HCT116 (cell line): ENCODE measurements at regions not wholly inside any gene's neighbourhood (a gene's known extent, or its start where the extent isn't known, plus 50 kb on each side); places are given as distances from the start of the nearest gene placed in this dataset.

Source experiments
- ATAC-seq: fragments of 200-7000 bp; cut with Tn5 transposase; 2 replicates; pipeline ENCODE4 v1.9.1; 2020; ENCODE audit warnings: mild to moderate bottlenecking, moderate library complexity
- BruUV-seq: library from RNA; stranded (reverse); fragments of 400-500 nt; replicated peaks from 2 replicates; lab custom pipeline; 2021; lab: Mats Ljungman, UMichigan
- CTCF ChIA-PET: fragments of 300-600 bp; sonication (Branson Sonifier 250); formaldehyde crosslinking; loops from one replicate; lab custom pipeline; 2021; ENCODE audit warnings: antibody characterized with exemption; lab: Charles Lee
- POLR2A ChIA-PET: fragments of 300-600, 350-600 bp; sonication (Branson Sonifier 250); formaldehyde crosslinking; loops from one replicate; lab custom pipeline; 2021; ENCODE audit warnings: antibody characterized with exemption; lab: Charles Lee
- RAD21 ChIA-PET, 2 experiments: fragments of 300-600 bp; sonication (Branson Sonifier 250); formaldehyde crosslinking; loops; one replicate each; lab custom pipeline; 2023; ENCODE audit warnings: low total read pairs in 2 of 2; ENCODE audit not compliant: uncharacterized antibody in 2 of 2, unreplicated experiment in 2 of 2, low non-redundant PET in 1 of 2; lab: Charles Lee
- DNase-seq: peaks from one replicate; pipeline ENCODE4 v3.0.0-alpha.2; 2010; ENCODE audit warnings: low read depth, low spot score
- H2AFZ ChIP-seq: fragments of 200-600 bp; shearing (Covaris generic), sonication (generic); 2 replicates; pipeline ENCODE4 v1.6.1; 2017; ENCODE audit warnings: low read depth, mixed run types, mixed read lengths, antibody characterized with exemption, low read length; ENCODE audit not compliant: poor library complexity, severe bottlenecking
- H3K27ac ChIP-seq: 2 replicates; pipeline ENCODE4 v1.5.1; 2012; ENCODE audit warnings: low read depth, low read length
- H3K27me3 ChIP-seq: fragments of 200-600 bp; sonication (generic); 2 replicates; pipeline ENCODE4 v1.6.1; 2016; ENCODE audit warnings: mixed run types, low read length, mixed read lengths; ENCODE audit not compliant: insufficient read depth
- H3K36me3 ChIP-seq, 2 experiments: fragments of 200-500 bp in 1 of 2; fragments of 200-600 bp in 1 of 2; sonication (Bioruptor generic) in 1 of 2; sonication (generic) in 1 of 2; 2 replicates each; pipeline versions ENCODE4 v1.5.1 to v1.6.1; 2014 to 2016; ENCODE audit warnings: low read length in 2 of 2, inconsistent platforms in 1 of 2, mixed read lengths in 1 of 2, mixed run types in 1 of 2; ENCODE audit not compliant: insufficient read depth in 2 of 2, control insufficient read depth in 1 of 2
- H3K4me1 ChIP-seq, 2 experiments: fragments of 200-600 bp in 1 of 2; sonication (generic) in 1 of 2; 2 replicates each; pipeline versions ENCODE4 v1.5.1 to v1.6.1; 2012 to 2017; ENCODE audit warnings: low read length in 2 of 2, inconsistent platforms in 1 of 2, mild to moderate bottlenecking in 1 of 2, mixed read lengths in 1 of 2, mixed run types in 1 of 2, moderate library complexity in 1 of 2; ENCODE audit not compliant: insufficient read depth in 2 of 2, control insufficient read depth in 1 of 2
- H3K4me2 ChIP-seq: fragments of 200-600 bp; sonication (generic); 2 replicates; pipeline ENCODE4 v1.6.1; 2017; ENCODE audit warnings: mixed run types, low read length, mixed read lengths
- H3K4me3 ChIP-seq, 2 experiments: fragments of 200-600 bp in 1 of 2; sonication (generic) in 1 of 2; replicated peaks in 1 of 2; 2 replicates each; pipeline ENCODE4 v1.5.1; 2011 to 2016; ENCODE audit warnings: low read length in 2 of 2, control low read depth in 1 of 2, low read depth in 1 of 2, mild to moderate bottlenecking in 1 of 2, mixed read lengths in 1 of 2, mixed run types in 1 of 2
- H3K79me2 ChIP-seq: fragments of 200-600 bp; sonication (generic); 2 replicates; pipeline ENCODE4 v1.6.1; 2017; ENCODE audit warnings: mild to moderate bottlenecking, mixed run types, low read length, moderate library complexity, mixed read lengths; ENCODE audit not compliant: insufficient read depth
- H3K9ac ChIP-seq: fragments of 200-600 bp; sonication (generic); 2 replicates; pipeline ENCODE4 v1.6.1; 2016; ENCODE audit warnings: low read length, mixed read lengths
- H3K9me2 ChIP-seq: fragments of 200-600 bp; sonication (generic), shearing (Covaris generic); 2 replicates; pipeline ENCODE4 v1.6.1; 2017; ENCODE audit warnings: mixed run types, mild to moderate bottlenecking, moderate library complexity; ENCODE audit not compliant: insufficient read depth
- H3K9me3 ChIP-seq, 2 experiments: fragments of 200-500 bp in 1 of 2; fragments of 200-600 bp in 1 of 2; sonication (Bioruptor generic) in 1 of 2; sonication (generic) in 1 of 2; 2 replicates each; pipeline ENCODE4 v1.6.1; 2014 to 2017; ENCODE audit warnings: low read length in 2 of 2, mixed read lengths in 2 of 2, inconsistent platforms in 1 of 2, low read depth in 1 of 2, mild to moderate bottlenecking in 1 of 2, mixed run types in 1 of 2, moderate library complexity in 1 of 2; ENCODE audit not compliant: control insufficient read depth in 1 of 2, insufficient read depth in 1 of 2
- H4K20me1 ChIP-seq: fragments of 200-600 bp; sonication (generic), shearing (Covaris generic); 2 replicates; pipeline ENCODE4 v1.6.1; 2017; ENCODE audit warnings: mixed run types, mild to moderate bottlenecking, moderate library complexity; ENCODE audit not compliant: insufficient read depth
- CBX3 ChIP-seq: IDR thresholded peaks from 2 replicates; pipeline ENCODE4 v1.6.1; 2012; ENCODE audit warnings: low read depth
- CEBPB ChIP-seq: IDR thresholded peaks from 2 replicates; pipeline ENCODE4 v1.6.1; 2012; ENCODE audit warnings: low read depth
- EGR1 ChIP-seq: IDR thresholded peaks from 2 replicates; pipeline ENCODE4 v1.6.1; 2012; ENCODE audit warnings: low read depth
- ELF1 ChIP-seq: IDR thresholded peaks from 2 replicates; pipeline ENCODE4 v1.6.1; 2012; ENCODE audit warnings: low read depth, borderline replicate concordance
- FOSL1 ChIP-seq: IDR thresholded peaks from 2 replicates; pipeline ENCODE4 v1.6.1; 2012; ENCODE audit warnings: low read depth
- JUND ChIP-seq: IDR thresholded peaks from 2 replicates; pipeline ENCODE4 v1.6.1; 2012
- POLR2A ChIP-seq: IDR thresholded peaks from 2 replicates; pipeline ENCODE4 v1.7.0; 2011; ENCODE audit warnings: borderline replicate concordance; ENCODE audit not compliant: insufficient read depth, insufficient read length; ENCODE audit errors: extremely low read depth
- POLR2AphosphoS5 ChIP-seq: IDR thresholded peaks from 2 replicates; pipeline ENCODE4 v1.6.1; 2011; ENCODE audit warnings: mild to moderate bottlenecking, low read depth, low read length, moderate library complexity
- RAD21 ChIP-seq: IDR thresholded peaks from 2 replicates; pipeline ENCODE4 v1.6.1; 2012; ENCODE audit warnings: low read depth, mild to moderate bottlenecking
- SIN3A ChIP-seq: IDR thresholded peaks from 2 replicates; pipeline ENCODE4 v1.6.1; 2012; ENCODE audit warnings: low read depth
- SP1 ChIP-seq: IDR thresholded peaks from 2 replicates; pipeline ENCODE4 v1.6.1; 2012; ENCODE audit warnings: low read depth
- SRF ChIP-seq: IDR thresholded peaks from 2 replicates; pipeline ENCODE4 v1.6.1; 2012; ENCODE audit warnings: low read depth
- TCF7L2 ChIP-seq: IDR thresholded peaks from 2 replicates; pipeline ENCODE4 v1.7.0; 2011; ENCODE audit warnings: borderline replicate concordance, inconsistent platforms; ENCODE audit not compliant: insufficient read depth, insufficient read length; ENCODE audit errors: extremely low read depth
- YY1 ChIP-seq: IDR thresholded peaks from 2 replicates; pipeline ENCODE4 v1.6.1; 2011; ENCODE audit warnings: low read length, low read depth, moderate library complexity, mild to moderate bottlenecking; ENCODE audit not compliant: insufficient replicate concordance; ENCODE audit errors: extremely low read depth
- ZFX ChIP-seq: fragments of 450-650 bp; IDR thresholded peaks from 2 replicates; pipeline ENCODE4 v1.6.1; 2017
- intact Hi-C: fragments of 100-400 bp; cut with micrococcal nuclease; formaldehyde crosslinking; loops from 2 replicates; pipeline ENCODE4 v1.10.0; 2022
- TF ChIP-seq, protein P1 (sequence below): IDR thresholded peaks from 2 replicates; pipeline ENCODE4 v1.6.1; 2012
- TF ChIP-seq, protein P2 (sequence below): IDR thresholded peaks from 2 replicates; pipeline ENCODE4 v1.6.1; 2012
- TF ChIP-seq, protein P3 (sequence below): IDR thresholded peaks from 2 replicates; pipeline ENCODE4 v1.6.1; 2011; ENCODE audit warnings: mild to moderate bottlenecking, low read length, moderate library complexity; ENCODE audit not compliant: insufficient replicate concordance; ENCODE audit errors: extremely low read depth
- TF ChIP-seq, protein P4 (sequence below): IDR thresholded peaks from 2 replicates; pipeline ENCODE4 v1.6.1; 2012; ENCODE audit warnings: low read depth

DNA sequence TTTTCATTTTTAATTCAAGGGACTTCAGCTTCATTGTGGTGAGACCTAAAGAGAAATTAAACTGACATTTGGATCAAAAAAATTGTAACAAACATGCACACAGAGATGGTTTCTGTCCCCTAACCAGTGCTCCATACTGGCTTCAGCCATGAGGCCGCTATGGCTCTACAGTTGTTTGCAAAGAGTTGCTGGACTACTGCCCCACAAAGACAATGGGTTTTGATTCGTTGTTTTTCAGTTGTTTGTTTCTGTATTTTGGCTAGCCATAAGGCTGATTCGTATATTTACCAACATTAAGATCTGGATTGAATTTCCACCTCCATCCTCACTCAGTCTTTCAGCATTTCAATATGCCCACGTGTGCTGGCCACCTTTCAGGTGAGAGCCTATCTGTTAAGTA, 163.7 kb upstream of the KIF2A start:
- H3K27me3 ChIP-seq = peaks cover 61% of the 10 kb centered on the region
- ChIA-PET CTCF (no interaction called here), POLR2A (no interaction called here), RAD21 (no interaction called here)
- no peaks in the 10 kb centered on the region for H3K9me2 ChIP-seq
- no peaks in the 10 kb centered on the region for H3K79me2 ChIP-seq
- DNase-seq = no peak
- H3K9ac ChIP-seq = no peak overlapping the region
- H3K27ac ChIP-seq = no peak overlapping the region
- intact Hi-C loops = loop anchor here (5.0 to 10.0 kb wide), 2 partner anchors 210 to 1188 kb away; no protein-coding TSS in a partner anchor
- no peak for ATAC-seq
- no peak overlapping the region for H3K4me3 ChIP-seq
- H3K36me3 ChIP-seq = no peaks in the 10 kb centered on the region
- no peak overlapping the region for H2AFZ ChIP-seq
- H3K9me3 ChIP-seq = no peaks in the 10 kb centered on the region
- TF ChIP-seq POLR2A = no peak
- no peak for TF ChIP-seq FOSL1
- TF ChIP-seq SP1 = no peak
- TF ChIP-seq TCF7L2 = no peak
- TF ChIP-seq, protein P1, sequence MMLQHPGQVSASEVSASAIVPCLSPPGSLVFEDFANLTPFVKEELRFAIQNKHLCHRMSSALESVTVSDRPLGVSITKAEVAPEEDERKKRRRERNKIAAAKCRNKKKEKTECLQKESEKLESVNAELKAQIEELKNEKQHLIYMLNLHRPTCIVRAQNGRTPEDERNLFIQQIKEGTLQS = no peak
- no peak for TF ChIP-seq JUND
- TF ChIP-seq, protein P2, sequence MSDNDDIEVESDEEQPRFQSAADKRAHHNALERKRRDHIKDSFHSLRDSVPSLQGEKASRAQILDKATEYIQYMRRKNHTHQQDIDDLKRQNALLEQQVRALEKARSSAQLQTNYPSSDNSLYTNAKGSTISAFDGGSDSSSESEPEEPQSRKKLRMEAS = no peak
- TF ChIP-seq ELF1 = no peak
- TF ChIP-seq RAD21 = no peak
- no peak for TF ChIP-seq ZFX
- no peak for TF ChIP-seq POLR2AphosphoS5
- no peak for TF ChIP-seq YY1
- TF ChIP-seq, protein P3, sequence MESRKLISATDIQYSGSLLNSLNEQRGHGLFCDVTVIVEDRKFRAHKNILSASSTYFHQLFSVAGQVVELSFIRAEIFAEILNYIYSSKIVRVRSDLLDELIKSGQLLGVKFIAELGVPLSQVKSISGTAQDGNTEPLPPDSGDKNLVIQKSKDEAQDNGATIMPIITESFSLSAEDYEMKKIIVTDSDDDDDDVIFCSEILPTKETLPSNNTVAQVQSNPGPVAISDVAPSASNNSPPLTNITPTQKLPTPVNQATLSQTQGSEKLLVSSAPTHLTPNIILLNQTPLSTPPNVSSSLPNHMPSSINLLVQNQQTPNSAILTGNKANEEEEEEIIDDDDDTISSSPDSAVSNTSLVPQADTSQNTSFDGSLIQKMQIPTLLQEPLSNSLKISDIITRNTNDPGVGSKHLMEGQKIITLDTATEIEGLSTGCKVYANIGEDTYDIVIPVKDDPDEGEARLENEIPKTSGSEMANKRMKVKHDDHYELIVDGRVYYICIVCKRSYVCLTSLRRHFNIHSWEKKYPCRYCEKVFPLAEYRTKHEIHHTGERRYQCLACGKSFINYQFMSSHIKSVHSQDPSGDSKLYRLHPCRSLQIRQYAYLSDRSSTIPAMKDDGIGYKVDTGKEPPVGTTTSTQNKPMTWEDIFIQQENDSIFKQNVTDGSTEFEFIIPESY = no peak
- TF ChIP-seq CBX3 = no peak
- no peak for TF ChIP-seq CEBPB
- no peak for TF ChIP-seq SIN3A
- TF ChIP-seq, protein P4, sequence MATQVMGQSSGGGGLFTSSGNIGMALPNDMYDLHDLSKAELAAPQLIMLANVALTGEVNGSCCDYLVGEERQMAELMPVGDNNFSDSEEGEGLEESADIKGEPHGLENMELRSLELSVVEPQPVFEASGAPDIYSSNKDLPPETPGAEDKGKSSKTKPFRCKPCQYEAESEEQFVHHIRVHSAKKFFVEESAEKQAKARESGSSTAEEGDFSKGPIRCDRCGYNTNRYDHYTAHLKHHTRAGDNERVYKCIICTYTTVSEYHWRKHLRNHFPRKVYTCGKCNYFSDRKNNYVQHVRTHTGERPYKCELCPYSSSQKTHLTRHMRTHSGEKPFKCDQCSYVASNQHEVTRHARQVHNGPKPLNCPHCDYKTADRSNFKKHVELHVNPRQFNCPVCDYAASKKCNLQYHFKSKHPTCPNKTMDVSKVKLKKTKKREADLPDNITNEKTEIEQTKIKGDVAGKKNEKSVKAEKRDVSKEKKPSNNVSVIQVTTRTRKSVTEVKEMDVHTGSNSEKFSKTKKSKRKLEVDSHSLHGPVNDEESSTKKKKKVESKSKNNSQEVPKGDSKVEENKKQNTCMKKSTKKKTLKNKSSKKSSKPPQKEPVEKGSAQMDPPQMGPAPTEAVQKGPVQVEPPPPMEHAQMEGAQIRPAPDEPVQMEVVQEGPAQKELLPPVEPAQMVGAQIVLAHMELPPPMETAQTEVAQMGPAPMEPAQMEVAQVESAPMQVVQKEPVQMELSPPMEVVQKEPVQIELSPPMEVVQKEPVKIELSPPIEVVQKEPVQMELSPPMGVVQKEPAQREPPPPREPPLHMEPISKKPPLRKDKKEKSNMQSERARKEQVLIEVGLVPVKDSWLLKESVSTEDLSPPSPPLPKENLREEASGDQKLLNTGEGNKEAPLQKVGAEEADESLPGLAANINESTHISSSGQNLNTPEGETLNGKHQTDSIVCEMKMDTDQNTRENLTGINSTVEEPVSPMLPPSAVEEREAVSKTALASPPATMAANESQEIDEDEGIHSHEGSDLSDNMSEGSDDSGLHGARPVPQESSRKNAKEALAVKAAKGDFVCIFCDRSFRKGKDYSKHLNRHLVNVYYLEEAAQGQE = no peak
- TF ChIP-seq EGR1 = no peak
- TF ChIP-seq SRF = no peak
- no peaks in the 10 kb centered on the region for H3K4me1 ChIP-seq
- H4K20me1 ChIP-seq = no peaks in the 10 kb centered on the region
- no peak overlapping the region for H3K4me2 ChIP-seq
- no TSS peak for BruUV-seq
